Adrenal gland (tissue), 5 donors: ENCODE measurements at regions not wholly inside any gene's neighbourhood (a gene's known extent, or its start where the extent isn't known, plus 50 kb on each side); places are given as distances from the start of the nearest gene placed in this dataset.
"Not testable (repeated sequence)": the region's sequence is repeated elsewhere in the genome, so short reads cannot be mapped to it uniquely, and the experiment has no call there.

Source experiments
- POLR2A ChIP-seq, 2 donors: fragments of 450-650 bp; IDR thresholded peaks; one replicate each; pipeline ENCODE4 v1.6.1; 2017; ENCODE audit warnings: antibody characterized with exemption in 2 of 2, mild to moderate bottlenecking in 2 of 2, moderate library complexity in 1 of 2
- TF ChIP-seq, protein P1 (sequence below), 6 experiments: fragments of 450-650 bp in 4 of 6; fragments of 200-600 bp in 2 of 6; sonication (generic) in 1 of 6; IDR thresholded peaks; 1 replicate in 5 of 6; 2 replicates in 1 of 6; pipeline versions ENCODE4 v1.5.1 to v1.8.0; 2016 to 2021; ENCODE audit warnings: antibody characterized with exemption in 6 of 6, mild to moderate bottlenecking in 2 of 6, moderate library complexity in 1 of 6
- donor health status: DM: no; HTN: no; CAD: no.

DNA sequence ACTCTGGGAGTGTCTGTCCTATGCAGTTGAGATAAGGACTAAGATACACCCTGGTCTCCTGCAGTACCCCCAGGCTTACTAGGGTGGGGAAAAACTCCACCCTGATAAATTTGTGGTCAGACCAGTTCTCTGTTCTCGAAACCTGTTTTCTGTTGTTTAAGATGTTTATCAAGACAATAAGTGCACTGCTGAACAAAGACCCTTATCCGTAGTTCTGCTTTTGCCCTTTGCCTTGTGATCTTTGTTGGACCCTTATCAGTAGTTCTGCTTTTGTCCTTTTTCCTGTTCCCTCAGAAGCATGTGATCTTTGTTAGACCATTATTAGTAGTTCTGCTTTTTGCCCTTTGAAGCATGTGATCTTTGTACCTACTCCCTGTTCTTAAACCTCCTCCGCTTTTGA, 824.4 kb downstream of the TRAM1L1 start:
- not testable (repeated sequence) for TF ChIP-seq POLR2A (IDR thresholded peaks at IDR 0.05)
- TF ChIP-seq, protein P1, sequence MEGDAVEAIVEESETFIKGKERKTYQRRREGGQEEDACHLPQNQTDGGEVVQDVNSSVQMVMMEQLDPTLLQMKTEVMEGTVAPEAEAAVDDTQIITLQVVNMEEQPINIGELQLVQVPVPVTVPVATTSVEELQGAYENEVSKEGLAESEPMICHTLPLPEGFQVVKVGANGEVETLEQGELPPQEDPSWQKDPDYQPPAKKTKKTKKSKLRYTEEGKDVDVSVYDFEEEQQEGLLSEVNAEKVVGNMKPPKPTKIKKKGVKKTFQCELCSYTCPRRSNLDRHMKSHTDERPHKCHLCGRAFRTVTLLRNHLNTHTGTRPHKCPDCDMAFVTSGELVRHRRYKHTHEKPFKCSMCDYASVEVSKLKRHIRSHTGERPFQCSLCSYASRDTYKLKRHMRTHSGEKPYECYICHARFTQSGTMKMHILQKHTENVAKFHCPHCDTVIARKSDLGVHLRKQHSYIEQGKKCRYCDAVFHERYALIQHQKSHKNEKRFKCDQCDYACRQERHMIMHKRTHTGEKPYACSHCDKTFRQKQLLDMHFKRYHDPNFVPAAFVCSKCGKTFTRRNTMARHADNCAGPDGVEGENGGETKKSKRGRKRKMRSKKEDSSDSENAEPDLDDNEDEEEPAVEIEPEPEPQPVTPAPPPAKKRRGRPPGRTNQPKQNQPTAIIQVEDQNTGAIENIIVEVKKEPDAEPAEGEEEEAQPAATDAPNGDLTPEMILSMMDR (IDR thresholded peaks at IDR 0.05) = not testable (repeated sequence)
